ENCODE measurements at regions not wholly inside any gene's neighbourhood (a gene's known extent, or its start where the extent isn't known, plus 50 kb on each side); places are given as distances from the start of the nearest gene placed in this dataset.

GRCh38 chr16:74232806-74233465 is 63.7 kb upstream of the PSMD7 start:
- Histone ChIP-seq H3K4ac (ENCODE audit: low read depth, low read length) (no peak overlapping the region), H4K8ac (ENCODE audit: low read depth, low read length) (no peak overlapping the region), H3K27ac (ENCODE audit: low read depth, low read length) (no peak overlapping the region), H2BK12ac (ENCODE audit: low read length) (no peak overlapping the region), H3K4me3 (ENCODE audit: low read depth, low read length) (no peak overlapping the region), H4K91ac (ENCODE audit: low read depth, low read length) (no peak overlapping the region), H2BK120ac (ENCODE audit: insufficient read depth, low read length, poor library complexity) (no peak overlapping the region), H3K4me1 (ENCODE audit: control insufficient read depth in 1 of 2, insufficient read depth in 2 of 2, low read length in 2 of 2) (no peaks in the 10 kb centered on the region), H3K9ac (ENCODE audit: low read length) (no peak overlapping the region), H4K12ac (ENCODE audit: low read depth, low read length) (no peak overlapping the region), H3K18ac (ENCODE audit: low read length) (no peak overlapping the region), H3K23ac (ENCODE audit: low read length) (no peak overlapping the region), H3K4me2 (ENCODE audit: low read length) (no peak overlapping the region), H2BK5ac (ENCODE audit: low read depth, low read length, poor library complexity) (no peak overlapping the region), H3K79me2 (ENCODE audit: control insufficient read depth, insufficient read depth, low read length, poor library complexity) (no peaks in the 10 kb centered on the region), H3K14ac (ENCODE audit: low read length) (no peak overlapping the region), H3K27me3 (ENCODE audit: insufficient read depth, low read length) (no peaks in the 10 kb centered on the region), H3K79me1 (ENCODE audit: low read length) (no peaks in the 10 kb centered on the region), H3K9me3 (ENCODE audit: insufficient read depth, low read depth, low read length) (no peaks in the 10 kb centered on the region), H2AFZ (ENCODE audit: insufficient read depth, low read length, poor library complexity) (no peak overlapping the region), H2AK5ac (ENCODE audit: low read length) (no peak overlapping the region), H3K36me3 (ENCODE audit: control insufficient read depth in 1 of 2, insufficient read depth in 2 of 2, low read length in 2 of 2) (no peaks in the 10 kb centered on the region)
- peak; percentile 35 to 72 for DNase-seq
- no CpG with 5 or more reads among the region's 2 CpGs for WGBS (ENCODE audit: extremely low coverage, insufficient coverage, insufficient read length)

- Histone ChIP-seq H3K27ac (ENCODE audit: low read depth, low read length) (no peak overlapping the region), H3K4me3 (ENCODE audit: low read depth, low read length) (no peak overlapping the region), H2BK12ac (ENCODE audit: low read length) (no peak overlapping the region), H3K79me1 (ENCODE audit: low read length) (no peaks in the 10 kb centered on the region), H3K14ac (ENCODE audit: low read length) (no peak overlapping the region), H3K27me3 (ENCODE audit: insufficient read depth, low read length) (no peaks in the 10 kb centered on the region), H4K8ac (ENCODE audit: low read depth, low read length) (no peak overlapping the region), H2BK120ac (ENCODE audit: insufficient read depth, low read length, poor library complexity) (no peak overlapping the region), H3K9me3 (ENCODE audit: insufficient read depth, low read depth, low read length) (no peaks in the 10 kb centered on the region), H2AK5ac (ENCODE audit: low read length) (no peak overlapping the region), H2BK5ac (ENCODE audit: low read depth, low read length, poor library complexity) (no peak overlapping the region), H3K4me2 (ENCODE audit: low read length) (no peak overlapping the region), H3K23ac (ENCODE audit: low read length) (no peak overlapping the region), H4K12ac (ENCODE audit: low read depth, low read length) (no peak overlapping the region), H3K4ac (ENCODE audit: low read depth, low read length) (no peak overlapping the region), H2AFZ (ENCODE audit: insufficient read depth, low read length, poor library complexity) (no peak overlapping the region), H3K79me2 (ENCODE audit: control insufficient read depth, insufficient read depth, low read length, poor library complexity) (no peaks in the 10 kb centered on the region), H4K91ac (ENCODE audit: low read depth, low read length) (no peak overlapping the region), H3K18ac (ENCODE audit: low read length) (no peak overlapping the region), H3K4me1 (ENCODE audit: control insufficient read depth in 1 of 2, insufficient read depth in 2 of 2, low read length in 2 of 2) (no peaks in the 10 kb centered on the region), H3K36me3 (ENCODE audit: control insufficient read depth in 1 of 2, insufficient read depth in 2 of 2, low read length in 2 of 2) (no peaks in the 10 kb centered on the region), H3K9ac (ENCODE audit: low read length) (no peak overlapping the region)
- peak in 1 of 2 donors; percentile 3 for DNase-seq
- WGBS (ENCODE audit: extremely low coverage, insufficient coverage, insufficient read length): no CpG with 5 or more reads among the region's 6 CpGs
These were observed 66.5 kb upstream of the PSMD7 start for GRCh38 chr16:74230126-74230525.

GRCh38 chr16:74226338-74226954 is 70.2 kb upstream of the PSMD7 start:
- Histone ChIP-seq H2AK5ac (ENCODE audit: low read length) (no peak overlapping the region), H4K12ac (ENCODE audit: low read depth, low read length) (no peak overlapping the region), H3K4me1 (ENCODE audit: control insufficient read depth in 1 of 2, insufficient read depth in 2 of 2, low read length in 2 of 2) (no peaks in the 10 kb centered on the region), H3K14ac (ENCODE audit: low read length) (no peak overlapping the region), H4K91ac (ENCODE audit: low read depth, low read length) (no peak overlapping the region), H3K27me3 (ENCODE audit: insufficient read depth, low read length) (no peaks in the 10 kb centered on the region), H3K9ac (ENCODE audit: low read length) (no peak overlapping the region), H3K23ac (ENCODE audit: low read length) (no peak overlapping the region), H3K79me1 (ENCODE audit: low read length) (no peaks in the 10 kb centered on the region), H3K4me3 (ENCODE audit: low read depth, low read length) (no peak overlapping the region), H3K4me2 (ENCODE audit: low read length) (no peak overlapping the region), H2BK12ac (ENCODE audit: low read length) (no peak overlapping the region), H3K18ac (ENCODE audit: low read length) (no peak overlapping the region), H3K36me3 (ENCODE audit: control insufficient read depth in 1 of 2, insufficient read depth in 2 of 2, low read length in 2 of 2) (no peaks in the 10 kb centered on the region), H2BK5ac (ENCODE audit: low read depth, low read length, poor library complexity) (no peak overlapping the region), H2BK120ac (ENCODE audit: insufficient read depth, low read length, poor library complexity) (no peak overlapping the region), H4K8ac (ENCODE audit: low read depth, low read length) (no peak overlapping the region), H2AFZ (ENCODE audit: insufficient read depth, low read length, poor library complexity) (no peak overlapping the region), H3K9me3 (ENCODE audit: insufficient read depth, low read depth, low read length) (no peaks in the 10 kb centered on the region), H3K79me2 (ENCODE audit: control insufficient read depth, insufficient read depth, low read length, poor library complexity) (no peaks in the 10 kb centered on the region), H3K4ac (ENCODE audit: low read depth, low read length) (no peak overlapping the region), H3K27ac (ENCODE audit: low read depth, low read length) (no peak overlapping the region)
- WGBS (ENCODE audit: extremely low coverage, insufficient coverage, insufficient read length): no CpG with 5 or more reads among the region's 6 CpGs
- DNase-seq: peak in 1 of 2 donors; percentile 7

- H3K9ac ChIP-seq (ENCODE audit: low read length): no peak overlapping the region
- H3K4me1 ChIP-seq (ENCODE audit: control insufficient read depth in 1 of 2, insufficient read depth in 2 of 2, low read length in 2 of 2): no peaks in the 10 kb centered on the region
- no peak overlapping the region for H2BK12ac ChIP-seq (ENCODE audit: low read length)
- H3K23ac ChIP-seq (ENCODE audit: low read length): no peak overlapping the region
- no peak overlapping the region for H4K12ac ChIP-seq (ENCODE audit: low read depth, low read length)
- H3K18ac ChIP-seq (ENCODE audit: low read length): no peak overlapping the region
- H4K8ac ChIP-seq (ENCODE audit: low read depth, low read length): no peak overlapping the region
- no peak for DNase-seq
- H3K4me3 ChIP-seq (ENCODE audit: low read depth, low read length): no peak overlapping the region
- H3K36me3 ChIP-seq (ENCODE audit: control insufficient read depth in 1 of 2, insufficient read depth in 2 of 2, low read length in 2 of 2): no peaks in the 10 kb centered on the region
- no peaks in the 10 kb centered on the region for H3K79me2 ChIP-seq (ENCODE audit: control insufficient read depth, insufficient read depth, low read length, poor library complexity)
- H3K4me2 ChIP-seq (ENCODE audit: low read length): no peak overlapping the region
- H3K14ac ChIP-seq (ENCODE audit: low read length): no peak overlapping the region
- no peak overlapping the region for H4K91ac ChIP-seq (ENCODE audit: low read depth, low read length)
- H2AFZ ChIP-seq (ENCODE audit: insufficient read depth, low read length, poor library complexity): no peak overlapping the region
- H2BK120ac ChIP-seq (ENCODE audit: insufficient read depth, low read length, poor library complexity): no peak overlapping the region
- H3K27me3 ChIP-seq (ENCODE audit: insufficient read depth, low read length): no peaks in the 10 kb centered on the region
- H2BK5ac ChIP-seq (ENCODE audit: low read depth, low read length, poor library complexity): no peak overlapping the region
- no CpG with 5 or more reads among the region's 10 CpGs for WGBS (ENCODE audit: extremely low coverage, insufficient coverage, insufficient read length)
- no peak overlapping the region for H3K4ac ChIP-seq (ENCODE audit: low read depth, low read length)
- no peak overlapping the region for H2AK5ac ChIP-seq (ENCODE audit: low read length)
- no peaks in the 10 kb centered on the region for H3K9me3 ChIP-seq (ENCODE audit: insufficient read depth, low read depth, low read length)
- no peaks in the 10 kb centered on the region for H3K79me1 ChIP-seq (ENCODE audit: low read length)
- H3K27ac ChIP-seq (ENCODE audit: low read depth, low read length): no peak overlapping the region
These were observed 71.6 kb upstream of the PSMD7 start for GRCh38 chr16:74224828-74225612.
